PFSK-1 (cell line): ENCODE measurements at regions not wholly inside any gene's neighbourhood (a gene's known extent, or its start where the extent isn't known, plus 50 kb on each side); places are given as distances from the start of the nearest gene placed in this dataset.

Experiments used
- FOXP2 ChIP-seq: optimal IDR thresholded peaks from 2 replicates; pipeline ENCODE3; 2011; ENCODE audit warnings: borderline replicate concordance, control low read depth, inconsistent platforms; ENCODE audit not compliant: insufficient read depth; ENCODE audit errors: extremely low read length, extremely low read depth
- POLR2AphosphoS5 ChIP-seq: IDR thresholded peaks from 2 replicates; pipeline ENCODE4 v1.6.1; 2012; ENCODE audit warnings: low read depth, mild to moderate bottlenecking, control low read depth, low read length, moderate library complexity
- REST ChIP-seq, 2 experiments: IDR thresholded peaks; 2 replicates each; pipeline versions ENCODE4 v1.6.1 to v1.8.0; 2011 to 2012; ENCODE audit warnings: low read depth in 2 of 2, low read length in 2 of 2, control low read depth in 1 of 2, inconsistent platforms in 1 of 2, mild to moderate bottlenecking in 1 of 2, moderate library complexity in 1 of 2; ENCODE audit not compliant: insufficient read depth in 1 of 2
- SIN3A ChIP-seq: IDR thresholded peaks from 2 replicates; pipeline ENCODE4 v1.6.1; 2012; ENCODE audit warnings: mild to moderate bottlenecking, low read length, moderate library complexity, borderline replicate concordance; ENCODE audit not compliant: insufficient read depth
- TAF1 ChIP-seq: IDR thresholded peaks from 2 replicates; pipeline ENCODE4 v1.6.1; 2012; ENCODE audit warnings: low read length, control low read depth, borderline replicate concordance; ENCODE audit not compliant: insufficient read depth

GRCh38 chr2:200101922-200102321, 146.5 kb downstream of the MAIP1 start:
- TF ChIP-seq FOXP2: no peak
- TF ChIP-seq SIN3A: no peak
- no peak for TF ChIP-seq TAF1
- no peak for TF ChIP-seq POLR2AphosphoS5
- TF ChIP-seq REST (IDR thresholded peaks at IDR 0.05; ENCODE audit: insufficient read depth in 1 of 2, low read depth in 2 of 2, low read length in 2 of 2): no peak

- no peak for TF ChIP-seq POLR2AphosphoS5
- TF ChIP-seq REST (IDR thresholded peaks at IDR 0.05; ENCODE audit: insufficient read depth in 1 of 2, low read depth in 2 of 2, low read length in 2 of 2): no peak
- no peak for TF ChIP-seq TAF1
- TF ChIP-seq FOXP2: no peak
- no peak for TF ChIP-seq SIN3A
Observed at GRCh38 chr2:200102971-200103370, 147.6 kb downstream of the MAIP1 start.

- TF ChIP-seq REST (IDR thresholded peaks at IDR 0.05; ENCODE audit: insufficient read depth in 1 of 2, low read depth in 2 of 2, low read length in 2 of 2) (no peak), SIN3A (no peak), POLR2AphosphoS5 (no peak), FOXP2 (no peak), TAF1 (no peak)
Observed at GRCh38 chr2:200104015-200104414, 148.6 kb downstream of the MAIP1 start.

GRCh38 chr2:200107514-200108217, 152.3 kb downstream of the MAIP1 start:
- TF ChIP-seq SIN3A: no peak
- no peak for TF ChIP-seq POLR2AphosphoS5
- TF ChIP-seq FOXP2: no peak
- TF ChIP-seq REST (IDR thresholded peaks at IDR 0.05; ENCODE audit: insufficient read depth in 1 of 2, low read depth in 2 of 2, low read length in 2 of 2): no peak

- TF ChIP-seq FOXP2 (no peak), TAF1 (no peak), REST (IDR thresholded peaks at IDR 0.05; ENCODE audit: insufficient read depth in 1 of 2, low read depth in 2 of 2, low read length in 2 of 2) (no peak), POLR2AphosphoS5 (no peak), SIN3A (no peak)
Observed at GRCh38 chr2:200109421-200109820, 154.0 kb downstream of the MAIP1 start.
